Stimulated activated memory B cell treated with anti-CD40 and anti-IgM and Interleukin-4, amounts not matched to agents 10 μg/mL and 1 μg/mL and 100 μg/mL, for 72 hours (primary cell): ENCODE measurements at regions not wholly inside any gene's neighbourhood (a gene's known extent, or its start where the extent isn't known, plus 50 kb on each side); places are given as distances from the start of the nearest gene placed in this dataset.

Source experiments
- ATAC-seq: fragments of 150-1000 bp; cut with Tn5 transposase; 2 replicates; pipeline ENCODE4 v1.10.0; 2021
- H3K27ac Mint-ChIP-seq: one replicate; pipeline ENCODE4 v1.8.0; 2022; ENCODE audit warnings: mild to moderate bottlenecking, mixed read lengths
- H3K27me3 Mint-ChIP-seq: one replicate; pipeline ENCODE4 v1.8.0; 2022; ENCODE audit warnings: mixed read lengths
- H3K36me3 Mint-ChIP-seq: one replicate; pipeline ENCODE4 v1.8.0; 2022; ENCODE audit warnings: mixed read lengths
- H3K4me1 Mint-ChIP-seq: one replicate; pipeline ENCODE4 v1.8.0; 2022; ENCODE audit warnings: mixed read lengths
- H3K4me3 Mint-ChIP-seq: one replicate; pipeline ENCODE4 v1.8.0; 2022; ENCODE audit warnings: mild to moderate bottlenecking, moderate library complexity, mixed read lengths
- H3K9me3 Mint-ChIP-seq: one replicate; pipeline ENCODE4 v1.8.0; 2022; ENCODE audit warnings: mixed read lengths

DNA sequence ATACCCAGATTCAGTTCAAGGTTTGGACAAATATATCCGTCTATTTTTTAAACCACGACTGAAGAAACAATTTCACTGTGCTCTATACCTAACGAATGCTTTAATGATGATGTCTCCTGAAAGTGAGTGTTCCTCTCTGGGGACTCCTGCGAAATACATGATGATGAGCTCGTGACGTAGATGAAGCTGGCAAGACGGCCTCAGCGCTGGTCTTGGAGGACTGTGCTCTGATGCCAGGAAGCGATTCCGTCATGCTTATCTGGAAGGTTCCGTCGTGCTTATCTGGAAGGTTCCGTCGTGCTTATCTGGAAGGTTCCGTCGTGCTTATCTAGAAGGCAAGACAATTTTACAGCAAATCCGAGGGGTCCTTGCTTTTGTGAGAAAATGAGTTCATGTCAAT lies 250.8 kb upstream of the IRX2 start:
- H3K4me3 Mint-ChIP-seq: no peak overlapping the region
- no peaks in the 10 kb centered on the region for H3K36me3 Mint-ChIP-seq
- H3K4me1 Mint-ChIP-seq: no peaks in the 10 kb centered on the region
- ATAC-seq: no peak
- no peaks in the 10 kb centered on the region for H3K27me3 Mint-ChIP-seq
- H3K9me3 Mint-ChIP-seq: no peaks in the 10 kb centered on the region
- H3K27ac Mint-ChIP-seq: no peak overlapping the region

DNA sequence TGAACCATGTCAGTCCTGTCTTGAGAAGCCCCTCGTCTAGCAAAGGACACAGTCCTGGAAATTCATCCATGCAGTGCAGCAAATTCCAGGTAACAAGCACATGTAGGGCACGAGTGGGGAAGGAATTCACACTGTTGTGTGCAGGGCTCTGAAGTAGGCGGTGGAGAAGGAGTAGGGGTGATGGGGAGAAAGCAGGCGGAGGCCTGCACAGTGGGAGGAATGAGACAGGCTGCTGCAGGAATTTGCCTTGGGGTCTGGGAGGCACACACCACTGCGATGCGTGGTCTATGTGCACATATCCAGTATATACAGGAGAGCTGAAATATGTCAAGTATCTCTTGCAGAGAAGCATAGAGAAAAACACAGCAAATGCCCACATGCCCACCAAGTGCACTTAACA lies 249.2 kb upstream of the IRX2 start:
- Mint-ChIP-seq H3K4me3 (no peak overlapping the region), H3K27me3 (no peaks in the 10 kb centered on the region), H3K4me1 (no peaks in the 10 kb centered on the region), H3K36me3 (no peaks in the 10 kb centered on the region), H3K9me3 (no peaks in the 10 kb centered on the region), H3K27ac (no peak overlapping the region)
- no peak for ATAC-seq

DNA sequence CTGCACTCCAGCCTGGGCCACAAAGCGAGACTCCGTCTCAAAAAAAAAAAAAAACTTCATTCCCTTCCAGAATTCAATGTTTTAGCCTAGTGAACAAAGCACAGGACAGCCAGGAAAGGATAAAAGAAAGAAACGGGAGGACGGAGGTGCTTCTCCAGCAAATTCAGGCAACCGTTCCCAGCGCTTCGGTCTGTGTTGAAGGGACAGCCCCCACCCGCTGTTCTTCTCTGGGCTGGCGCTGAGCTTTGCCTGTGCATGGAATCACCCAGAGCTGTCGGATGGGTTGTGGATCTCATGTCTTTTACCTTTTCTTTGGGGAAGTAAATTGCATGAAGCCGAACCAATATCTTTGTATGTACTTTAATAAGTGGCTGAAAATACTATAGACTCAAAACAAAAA lies 248.4 kb upstream of the IRX2 start:
- Mint-ChIP-seq H3K4me1 (no peaks in the 10 kb centered on the region), H3K27me3 (no peaks in the 10 kb centered on the region), H3K9me3 (no peaks in the 10 kb centered on the region), H3K27ac (no peak overlapping the region), H3K36me3 (no peaks in the 10 kb centered on the region), H3K4me3 (no peak overlapping the region)
- no peak for ATAC-seq

DNA sequence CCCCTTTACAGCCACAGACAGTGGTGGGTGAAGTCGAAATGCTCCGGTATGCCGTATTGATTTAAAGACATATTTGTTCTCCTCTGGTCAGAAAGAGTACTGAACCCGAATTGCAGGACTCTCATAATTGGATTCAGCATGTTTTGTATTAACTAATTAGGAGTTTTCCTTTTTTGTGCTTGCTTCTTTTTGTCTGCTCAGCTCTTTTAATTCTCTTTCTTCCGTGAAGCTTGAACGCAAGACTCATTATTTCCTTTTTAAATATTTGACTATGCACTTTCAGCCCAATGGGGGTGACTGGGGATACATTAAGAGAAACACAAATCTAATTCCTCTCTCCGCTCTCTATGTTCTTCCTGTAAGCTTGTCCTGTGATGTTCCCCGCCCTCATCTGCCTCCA lies 246.6 kb upstream of the IRX2 start:
- Mint-ChIP-seq H3K36me3 (no peaks in the 10 kb centered on the region), H3K4me3 (no peak overlapping the region), H3K9me3 (no peaks in the 10 kb centered on the region), H3K27me3 (no peaks in the 10 kb centered on the region), H3K4me1 (no peaks in the 10 kb centered on the region), H3K27ac (no peak overlapping the region)
- ATAC-seq: no peak

DNA sequence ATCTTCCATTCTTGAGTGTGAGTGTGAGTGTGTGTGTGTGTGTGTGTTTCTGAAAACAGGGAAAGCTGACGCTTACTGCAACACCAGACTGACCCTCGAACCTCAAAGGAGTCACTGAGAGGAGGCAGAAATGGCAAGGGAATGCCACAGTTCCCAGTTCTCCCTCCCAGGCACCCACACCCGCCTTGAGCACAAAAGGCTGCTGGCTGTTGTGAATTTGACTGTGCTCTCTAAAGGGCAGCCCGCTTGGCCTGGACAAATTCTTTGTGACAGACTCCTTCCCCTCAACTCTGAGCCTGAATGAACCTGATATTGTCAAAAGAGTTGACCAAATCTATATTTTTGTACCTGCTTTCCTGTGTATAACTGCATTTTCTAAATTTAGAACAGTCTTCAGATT lies 245.7 kb upstream of the IRX2 start:
- no peak overlapping the region for H3K4me3 Mint-ChIP-seq
- peaks cover 2% of the 10 kb centered on the region for H3K9me3 Mint-ChIP-seq
- no peak overlapping the region for H3K27ac Mint-ChIP-seq
- no peaks in the 10 kb centered on the region for H3K36me3 Mint-ChIP-seq
- no peaks in the 10 kb centered on the region for H3K27me3 Mint-ChIP-seq
- no peak for ATAC-seq
- no peaks in the 10 kb centered on the region for H3K4me1 Mint-ChIP-seq

DNA sequence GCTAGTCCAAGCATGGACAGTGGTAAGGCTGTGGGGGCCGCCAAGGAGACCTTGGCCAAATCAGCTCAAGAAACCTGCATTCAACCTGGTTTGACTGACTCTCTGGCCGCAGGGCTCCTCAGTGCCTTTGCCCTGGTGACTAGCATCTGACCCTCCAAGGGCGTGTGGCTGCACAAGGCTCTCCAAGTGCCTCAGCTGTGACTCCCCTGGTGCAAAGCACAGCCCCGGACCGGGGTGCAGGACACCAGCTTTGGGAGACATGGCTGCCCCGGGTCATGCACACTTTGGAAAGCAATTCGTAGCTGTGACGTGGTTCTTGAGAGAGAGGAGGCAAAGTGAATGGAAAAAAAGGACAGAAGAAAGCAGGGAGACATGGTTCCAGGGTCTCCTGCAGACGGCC lies 245.2 kb upstream of the IRX2 start:
- no peaks in the 10 kb centered on the region for H3K36me3 Mint-ChIP-seq
- H3K4me3 Mint-ChIP-seq: no peak overlapping the region
- no peaks in the 10 kb centered on the region for H3K27me3 Mint-ChIP-seq
- H3K27ac Mint-ChIP-seq: no peak overlapping the region
- H3K4me1 Mint-ChIP-seq: no peaks in the 10 kb centered on the region
- ATAC-seq: no peak
- peaks cover 2% of the 10 kb centered on the region for H3K9me3 Mint-ChIP-seq

DNA sequence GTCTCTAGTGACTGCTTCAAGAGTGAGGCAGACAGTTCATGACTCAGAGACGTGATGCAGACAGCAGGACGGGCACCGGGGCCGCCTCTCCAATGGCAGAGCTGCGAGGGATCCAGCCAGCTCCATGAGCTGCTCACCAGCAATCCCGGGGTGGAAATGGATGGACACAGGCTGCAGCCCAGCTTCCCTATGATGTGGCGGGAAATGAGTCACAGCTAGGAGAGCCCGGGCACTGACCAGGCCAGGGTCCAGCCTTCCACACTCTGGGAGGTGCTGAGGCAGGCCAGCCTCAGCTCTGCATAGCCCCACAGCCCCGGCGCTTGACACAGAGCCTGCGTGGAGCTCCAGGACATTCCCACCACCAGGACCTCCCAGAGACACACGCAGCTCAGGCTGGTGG lies 244.8 kb upstream of the IRX2 start:
- Mint-ChIP-seq H3K4me3 (no peak overlapping the region), H3K27ac (no peak overlapping the region), H3K27me3 (no peaks in the 10 kb centered on the region), H3K36me3 (no peaks in the 10 kb centered on the region), H3K4me1 (no peaks in the 10 kb centered on the region), H3K9me3 (peaks cover 2% of the 10 kb centered on the region)
- no peak for ATAC-seq

DNA sequence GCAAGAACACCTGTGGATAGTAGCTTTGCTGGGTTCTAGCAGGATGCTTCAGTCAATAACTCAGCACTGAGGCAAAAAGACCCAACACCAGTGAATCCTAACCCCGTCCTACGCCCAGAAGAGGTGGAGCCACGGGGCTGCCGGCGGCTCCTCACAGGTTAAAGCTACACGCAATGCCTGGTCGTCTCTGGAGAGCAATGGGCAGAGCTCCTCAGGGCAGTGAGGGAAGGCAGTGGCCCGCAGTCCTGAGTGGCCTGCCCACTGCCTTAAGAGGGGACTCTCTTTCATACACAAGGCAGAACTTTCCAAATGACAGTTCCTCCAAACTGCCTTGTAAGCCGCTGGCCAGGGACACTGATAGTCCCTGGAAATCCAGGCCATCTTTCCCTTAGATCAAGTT lies 244.2 kb upstream of the IRX2 start:
- H3K27ac Mint-ChIP-seq: no peak overlapping the region
- H3K36me3 Mint-ChIP-seq: no peaks in the 10 kb centered on the region
- no peaks in the 10 kb centered on the region for H3K4me1 Mint-ChIP-seq
- no peak for ATAC-seq
- H3K9me3 Mint-ChIP-seq: peaks cover 2% of the 10 kb centered on the region
- H3K4me3 Mint-ChIP-seq: no peak overlapping the region
- no peaks in the 10 kb centered on the region for H3K27me3 Mint-ChIP-seq

DNA sequence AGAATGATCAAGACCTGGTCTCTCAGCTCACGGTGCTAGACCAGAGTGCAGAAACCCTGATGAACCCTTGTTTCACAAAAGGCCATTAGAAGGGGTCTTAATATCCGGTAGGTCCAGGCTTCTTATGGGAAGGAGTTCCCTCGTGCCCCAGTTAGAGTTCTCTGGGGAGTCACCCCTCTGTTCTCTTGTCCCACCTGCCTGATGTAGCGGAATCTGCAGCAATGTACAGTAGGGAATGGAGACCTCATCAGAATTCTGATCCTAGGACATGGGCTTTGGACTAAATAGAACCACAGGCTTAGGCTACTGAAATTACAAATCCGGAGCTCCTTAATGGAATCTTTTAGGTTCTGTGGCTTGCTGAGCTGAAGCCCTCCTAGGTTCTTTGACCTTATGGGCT lies 243.6 kb upstream of the IRX2 start:
- Mint-ChIP-seq H3K4me3 (no peak overlapping the region), H3K27ac (no peak overlapping the region), H3K9me3 (peaks cover 2% of the 10 kb centered on the region), H3K4me1 (no peaks in the 10 kb centered on the region), H3K36me3 (no peaks in the 10 kb centered on the region), H3K27me3 (no peaks in the 10 kb centered on the region)
- no peak for ATAC-seq

DNA sequence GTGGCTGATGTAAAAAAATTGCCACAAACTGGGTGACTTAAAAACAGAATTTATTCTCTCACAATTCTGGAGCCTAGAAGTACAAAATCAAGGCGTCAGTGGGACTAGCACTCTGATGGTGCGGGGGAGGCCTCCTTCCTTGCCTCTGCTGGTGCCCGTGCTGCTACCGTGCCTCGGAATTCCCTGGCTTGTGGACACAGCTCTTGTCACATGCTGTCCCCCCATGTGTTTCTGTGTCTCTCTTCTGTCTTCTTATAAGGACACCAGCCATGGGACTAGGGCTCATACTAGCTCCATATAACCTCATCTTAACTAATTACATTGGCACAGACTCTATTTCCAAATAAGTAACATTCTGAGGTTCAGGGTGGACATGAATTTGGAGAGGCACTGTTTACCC lies 242.3 kb upstream of the IRX2 start:
- H3K27ac Mint-ChIP-seq: no peak overlapping the region
- peaks cover 2% of the 10 kb centered on the region for H3K9me3 Mint-ChIP-seq
- ATAC-seq: no peak
- no peaks in the 10 kb centered on the region for H3K27me3 Mint-ChIP-seq
- no peaks in the 10 kb centered on the region for H3K4me1 Mint-ChIP-seq
- H3K36me3 Mint-ChIP-seq: no peaks in the 10 kb centered on the region
- H3K4me3 Mint-ChIP-seq: no peak overlapping the region

DNA sequence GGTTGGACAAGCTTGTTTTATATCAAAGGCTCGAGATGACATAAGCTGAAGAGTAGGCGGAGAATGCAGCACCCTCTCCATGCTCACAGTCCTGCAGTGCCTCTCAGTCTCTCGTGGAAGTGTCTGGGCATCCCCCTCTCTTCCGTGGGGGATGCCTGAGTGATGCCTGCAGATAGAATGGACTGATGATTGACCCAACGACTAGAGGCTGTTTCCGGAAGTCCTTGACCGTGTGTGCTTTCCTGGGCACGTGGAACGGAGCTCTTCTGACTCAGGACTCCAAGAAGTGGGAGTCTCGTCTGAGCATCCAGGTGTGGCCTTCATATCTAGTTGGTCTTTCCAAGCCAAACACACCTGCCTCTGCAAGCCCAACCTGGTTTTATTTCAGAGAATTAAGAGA lies 241.8 kb upstream of the IRX2 start:
- no peak for ATAC-seq
- H3K27ac Mint-ChIP-seq: no peak overlapping the region
- peaks cover 2% of the 10 kb centered on the region for H3K9me3 Mint-ChIP-seq
- H3K4me1 Mint-ChIP-seq: no peaks in the 10 kb centered on the region
- no peak overlapping the region for H3K4me3 Mint-ChIP-seq
- H3K27me3 Mint-ChIP-seq: no peaks in the 10 kb centered on the region
- H3K36me3 Mint-ChIP-seq: no peaks in the 10 kb centered on the region

DNA sequence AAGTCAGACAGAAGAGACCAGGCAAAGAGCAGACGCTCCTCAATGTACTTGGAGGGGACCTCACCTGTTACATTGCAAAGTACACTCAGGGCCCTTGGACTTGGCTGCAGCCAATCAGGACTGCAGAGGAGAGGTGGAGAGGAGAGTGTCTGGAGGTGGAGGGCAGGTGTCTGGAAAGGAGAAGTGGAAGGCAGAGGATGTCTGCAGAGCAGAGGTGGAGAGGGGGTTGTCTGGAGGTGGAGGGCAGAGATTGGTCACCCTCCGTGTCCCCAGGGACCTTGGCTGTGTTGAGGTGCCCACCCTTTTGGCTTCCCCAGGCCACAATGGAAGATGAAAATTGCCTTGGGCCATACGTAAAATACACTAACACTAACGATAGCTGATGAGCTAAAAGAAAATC lies 241.3 kb upstream of the IRX2 start:
- Mint-ChIP-seq H3K27me3 (no peaks in the 10 kb centered on the region), H3K27ac (no peak overlapping the region), H3K9me3 (peaks cover 2% of the 10 kb centered on the region), H3K4me1 (no peaks in the 10 kb centered on the region), H3K36me3 (no peaks in the 10 kb centered on the region), H3K4me3 (no peak overlapping the region)
- no peak for ATAC-seq

DNA sequence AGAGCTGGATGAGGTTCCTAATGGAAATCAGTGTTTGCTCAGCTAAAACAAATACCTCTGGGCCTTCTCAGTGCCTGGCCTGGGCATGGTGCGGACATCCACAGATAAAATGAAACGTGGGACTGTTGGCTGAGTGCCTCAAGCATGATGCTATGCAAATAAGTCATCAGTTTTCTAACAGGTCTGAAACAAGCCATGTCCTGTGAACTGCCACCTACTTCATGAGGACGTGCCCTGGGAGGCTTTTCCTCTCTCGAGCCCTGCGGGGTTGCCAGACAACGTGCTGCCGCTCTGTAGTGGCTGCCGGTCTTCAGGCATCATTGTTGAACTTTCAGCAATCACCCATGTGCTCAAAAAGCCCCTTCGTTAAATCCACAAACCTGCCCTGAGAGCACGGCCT lies 240.4 kb upstream of the IRX2 start:
- Mint-ChIP-seq H3K36me3 (no peaks in the 10 kb centered on the region), H3K27ac (no peak overlapping the region), H3K4me1 (no peaks in the 10 kb centered on the region)

DNA sequence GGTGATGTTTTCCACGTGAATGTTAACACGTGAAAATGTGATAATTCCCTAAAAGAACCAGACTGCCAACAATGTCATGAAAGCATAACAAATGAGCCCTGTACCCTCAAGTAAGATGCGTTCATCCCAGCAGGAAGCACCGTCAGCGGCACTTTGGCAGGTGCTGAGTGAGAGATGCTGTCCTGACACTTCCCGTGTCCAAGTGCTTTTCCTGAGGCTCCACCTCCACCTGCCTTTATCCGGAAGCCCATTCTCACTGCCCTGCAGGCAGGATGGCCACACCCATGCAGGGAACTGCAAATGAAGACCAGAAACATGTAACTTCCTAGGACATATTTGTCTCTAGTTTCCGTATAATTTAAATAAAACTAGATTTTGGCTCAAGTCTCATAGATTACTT lies 238.0 kb upstream of the IRX2 start:
- Mint-ChIP-seq H3K36me3 (no peaks in the 10 kb centered on the region), H3K27ac (no peak overlapping the region), H3K27me3 (no peaks in the 10 kb centered on the region), H3K4me3 (no peak overlapping the region), H3K4me1 (no peaks in the 10 kb centered on the region), H3K9me3 (peaks cover 6% of the 10 kb centered on the region)
- no peak for ATAC-seq

More for the DNA sequence above, 240.4 kb upstream of the IRX2 start:
- Mint-ChIP-seq H3K27me3 (no peaks in the 10 kb centered on the region), H3K4me3 (no peak overlapping the region), H3K9me3 (peaks cover 4% of the 10 kb centered on the region)
- no peak for ATAC-seq

DNA sequence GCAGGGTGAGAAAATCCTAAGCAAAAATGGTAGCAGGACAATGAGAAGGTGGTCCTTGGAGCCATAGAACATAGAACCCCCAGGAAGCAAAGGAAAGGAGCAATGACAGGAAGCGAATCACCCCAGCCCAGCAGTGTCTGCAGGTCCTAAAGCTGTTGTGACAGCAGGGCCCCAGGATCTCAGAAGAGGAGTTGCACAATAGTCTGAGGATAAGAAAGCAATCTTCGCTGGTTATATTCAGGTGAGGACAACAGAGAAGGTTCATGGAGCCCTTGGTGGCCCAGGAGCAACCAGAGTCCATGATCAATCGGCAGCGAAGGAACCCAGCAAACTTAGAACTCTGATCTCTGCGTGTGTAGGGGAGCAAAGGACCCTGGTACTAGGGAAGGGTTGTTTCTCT lies 234.8 kb upstream of the IRX2 start:
- peaks cover 7% of the 10 kb centered on the region for H3K9me3 Mint-ChIP-seq
- no peaks in the 10 kb centered on the region for H3K36me3 Mint-ChIP-seq
- H3K4me1 Mint-ChIP-seq: no peaks in the 10 kb centered on the region
- ATAC-seq: no peak
- no peak overlapping the region for H3K4me3 Mint-ChIP-seq
- no peaks in the 10 kb centered on the region for H3K27me3 Mint-ChIP-seq
- no peak overlapping the region for H3K27ac Mint-ChIP-seq

DNA sequence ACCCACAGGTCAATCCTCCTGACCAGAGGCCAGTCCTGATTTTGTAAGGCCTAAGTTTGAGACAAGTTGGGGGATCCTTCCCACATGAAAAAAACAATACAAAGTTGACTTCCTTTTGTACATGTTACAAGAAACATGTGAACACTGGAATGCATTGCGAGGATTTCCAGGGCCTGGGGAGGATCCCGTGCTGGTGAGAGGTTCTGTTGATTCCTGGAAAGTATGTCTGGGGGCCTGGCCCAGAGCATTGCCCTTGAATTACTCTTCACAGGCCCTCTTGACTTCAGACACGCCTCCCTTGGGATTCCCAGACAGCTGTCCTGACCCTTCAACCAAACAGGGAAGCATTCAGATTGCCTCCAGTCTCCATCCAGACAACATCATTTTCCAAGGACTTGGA lies 234.2 kb upstream of the IRX2 start:
- no peak overlapping the region for H3K27ac Mint-ChIP-seq
- no peaks in the 10 kb centered on the region for H3K36me3 Mint-ChIP-seq
- no peak overlapping the region for H3K4me3 Mint-ChIP-seq
- H3K4me1 Mint-ChIP-seq: no peaks in the 10 kb centered on the region
- no peak for ATAC-seq
- H3K9me3 Mint-ChIP-seq: peaks cover 7% of the 10 kb centered on the region
- H3K27me3 Mint-ChIP-seq: no peaks in the 10 kb centered on the region

DNA sequence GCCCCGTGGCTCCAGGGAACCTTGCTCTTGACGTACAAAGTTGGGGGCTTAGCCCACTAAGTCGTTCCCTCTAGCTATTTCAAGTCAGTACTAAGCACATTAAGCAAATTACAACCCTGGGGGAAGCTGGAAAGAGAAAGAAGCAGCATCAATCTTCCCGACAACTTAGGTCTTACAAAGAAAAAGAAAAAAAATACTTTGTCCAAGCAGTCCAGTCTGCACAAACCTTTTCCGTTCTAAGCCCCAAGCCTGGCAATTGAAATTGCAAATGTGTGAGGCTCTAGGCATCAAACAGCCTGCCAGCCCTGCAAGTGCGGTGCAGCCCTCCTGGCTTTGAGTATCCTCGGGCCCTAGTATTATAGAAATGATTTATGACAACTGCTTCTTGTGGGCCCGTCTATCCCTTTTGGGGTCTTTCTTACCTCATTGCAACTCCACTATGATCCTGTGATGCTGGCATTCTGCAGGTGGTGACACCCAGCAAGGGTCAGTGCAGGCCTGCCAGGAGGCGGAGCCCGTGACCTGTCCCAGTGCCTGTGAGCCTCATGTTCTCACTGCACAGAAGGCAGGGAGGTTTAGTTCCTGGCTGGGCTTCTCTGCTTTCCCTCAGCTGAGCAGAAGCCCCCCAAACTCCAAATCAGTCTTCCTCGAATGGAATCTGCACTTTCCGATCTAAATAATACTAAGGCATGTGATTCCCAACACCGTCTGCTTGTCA lies 232.3 kb upstream of the IRX2 start:
- Mint-ChIP-seq H3K36me3 (no peaks in the 10 kb centered on the region), H3K27ac (no peak overlapping the region), H3K9me3 (peaks cover 7% of the 10 kb centered on the region), H3K27me3 (no peaks in the 10 kb centered on the region), H3K4me3 (no peak overlapping the region), H3K4me1 (no peaks in the 10 kb centered on the region)
- ATAC-seq: no peak
